ENCODE measurements at regions not wholly inside any gene's neighbourhood (a gene's known extent, or its start where the extent isn't known, plus 50 kb on each side); places are given as distances from the start of the nearest gene placed in this dataset.

GRCh38 chr2:8575834-8576423 is 105.9 kb upstream of the ID2 start:
- CTCF ChIA-PET = interaction anchor here (1.0 to 2.4 kb wide), 3 partner anchors 9 to 22 kb away, joined by 3 to 7 read pairs (median 3); no protein-coding TSS in a partner anchor
- TF ChIP-seq, protein P1, sequence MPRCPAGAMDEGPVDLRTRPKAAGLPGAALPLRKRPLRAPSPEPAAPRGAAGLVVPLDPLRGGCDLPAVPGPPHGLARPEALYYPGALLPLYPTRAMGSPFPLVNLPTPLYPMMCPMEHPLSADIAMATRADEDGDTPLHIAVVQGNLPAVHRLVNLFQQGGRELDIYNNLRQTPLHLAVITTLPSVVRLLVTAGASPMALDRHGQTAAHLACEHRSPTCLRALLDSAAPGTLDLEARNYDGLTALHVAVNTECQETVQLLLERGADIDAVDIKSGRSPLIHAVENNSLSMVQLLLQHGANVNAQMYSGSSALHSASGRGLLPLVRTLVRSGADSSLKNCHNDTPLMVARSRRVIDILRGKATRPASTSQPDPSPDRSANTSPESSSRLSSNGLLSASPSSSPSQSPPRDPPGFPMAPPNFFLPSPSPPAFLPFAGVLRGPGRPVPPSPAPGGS (IDR thresholded peaks at IDR 0.05) = no peak
- TF ChIP-seq HOXB13 (CRISPR knock-in tag; IDR thresholded peaks at IDR 0.05; ENCODE audit: low read depth) = no peak
- no peak for TF ChIP-seq RCOR1 (IDR thresholded peaks at IDR 0.05; ENCODE audit: low read depth, low read length)
- TF ChIP-seq NFE2L2 (conservative IDR thresholded peaks at IDR 0.05; ENCODE audit: low read length) = no peak
- TF ChIP-seq ESRRA (IDR thresholded peaks at IDR 0.05; ENCODE audit: borderline replicate concordance, low read length) = no peak
- FAIRE-seq = no peak

GRCh38 chr2:8576525-8577167 is 105.2 kb upstream of the ID2 start:
- 70% methylated on average over 12 of the region's 12 CpGs for WGBS (ENCODE audit: missing lambda C conversion rate)
- peaks cover 23% of the 10 kb centered on the region for H3K4me1 ChIP-seq
- H3K4me2 ChIP-seq = no peak overlapping the region
- no peak overlapping the region for H3K27ac ChIP-seq
- ChIA-PET POLR2A (interaction anchor here (0.6 kb wide), 1 partner anchor 460 kb away, joined by 4 read pairs; no protein-coding TSS in a partner anchor), CTCF (no interaction called here)
- DNase-seq (ENCODE audit: low read depth in 1 of 2, low spot score in 1 of 2) (no peak), FAIRE-seq (no peak), ATAC-seq (no peak)
- no peak for TF ChIP-seq MAZ (IDR thresholded peaks at IDR 0.05; ENCODE audit: borderline replicate concordance, low read depth, low read length)
- TF ChIP-seq JUNB (IDR thresholded peaks at IDR 0.05) = no peak
- no peak for TF ChIP-seq TP53 (CRISPR knock-in tag; IDR thresholded peaks at IDR 0.05)
- peak; percentile 37 for TF ChIP-seq ZFP36 (IDR thresholded peaks at IDR 0.05; ENCODE audit: borderline replicate concordance, partially characterized antibody)
- TF ChIP-seq, protein P2, sequence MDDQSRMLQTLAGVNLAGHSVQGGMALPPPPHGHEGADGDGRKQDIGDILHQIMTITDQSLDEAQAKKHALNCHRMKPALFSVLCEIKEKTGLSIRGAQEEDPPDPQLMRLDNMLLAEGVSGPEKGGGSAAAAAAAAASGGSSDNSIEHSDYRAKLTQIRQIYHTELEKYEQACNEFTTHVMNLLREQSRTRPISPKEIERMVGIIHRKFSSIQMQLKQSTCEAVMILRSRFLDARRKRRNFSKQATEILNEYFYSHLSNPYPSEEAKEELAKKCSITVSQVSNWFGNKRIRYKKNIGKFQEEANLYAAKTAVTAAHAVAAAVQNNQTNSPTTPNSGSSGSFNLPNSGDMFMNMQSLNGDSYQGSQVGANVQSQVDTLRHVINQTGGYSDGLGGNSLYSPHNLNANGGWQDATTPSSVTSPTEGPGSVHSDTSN (IDR thresholded peaks at IDR 0.05) = no peak
- peak; percentile 24; the same call in 1 of the 2 replicates for TF ChIP-seq KDM1A (IDR thresholded peaks at IDR 0.05; ENCODE audit: low read depth)
- no peak for TF ChIP-seq GATA3 (IDR thresholded peaks at IDR 0.05; ENCODE audit: borderline replicate concordance)
- no peaks in the 10 kb centered on the region for H3K9me3 ChIP-seq
- H3K4me3 ChIP-seq = no peak overlapping the region

More at GRCh38 chr2:8575834-8576423, 105.9 kb upstream of the ID2 start:
- no peak overlapping the region for H3K4me3 ChIP-seq
- H3K27ac ChIP-seq = no peak overlapping the region
- no peak for DNase-seq (ENCODE audit: low read depth in 1 of 2, low spot score in 1 of 2)
- H3K9me3 ChIP-seq = no peaks in the 10 kb centered on the region
- H3K4me1 ChIP-seq = peaks cover 23% of the 10 kb centered on the region
- POLR2A ChIA-PET = no interaction called here
- 83% methylated on average over 14 of the region's 14 CpGs for WGBS (ENCODE audit: missing lambda C conversion rate)
- no peak overlapping the region for H3K4me2 ChIP-seq
- ATAC-seq = no peak

DNA sequence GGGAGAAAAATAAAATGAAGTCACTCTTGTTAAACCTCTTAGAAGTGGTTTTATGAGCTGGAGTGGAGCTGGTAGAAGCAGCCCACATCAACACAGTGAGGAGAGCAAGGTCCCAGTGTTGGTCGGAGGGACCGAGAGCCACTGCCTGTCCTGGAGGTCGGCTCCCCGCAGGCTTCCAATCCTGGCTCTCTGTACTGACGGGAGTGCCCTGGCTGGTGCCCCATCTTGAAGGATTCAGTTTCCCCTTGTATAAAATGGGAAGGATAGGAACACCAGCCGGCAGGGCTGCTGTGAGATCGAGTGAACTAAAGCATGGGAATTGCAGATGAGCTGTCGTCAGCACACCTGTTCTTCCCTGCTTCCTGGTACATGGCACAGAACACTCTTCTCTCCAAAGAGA is 104.3 kb upstream of the ID2 start:
- ATAC-seq (no peak), FAIRE-seq (no peak), DNase-seq (ENCODE audit: low read depth in 1 of 2, low spot score in 1 of 2) (no peak)
- no peak overlapping the region for H3K27ac ChIP-seq
- H3K4me2 ChIP-seq = no peak overlapping the region
- peaks cover 14% of the 10 kb centered on the region for H3K4me1 ChIP-seq
- TF ChIP-seq, protein P2 (IDR thresholded peaks at IDR 0.05) = no peak
- TF ChIP-seq RAD21 (conservative IDR thresholded peaks at IDR 0.05 in 1 of 2, IDR thresholded peaks at IDR 0.05 in 1 of 2) (no peak), ZSCAN20 (CRISPR knock-in tag; IDR thresholded peaks at IDR 0.05) (no peak), ZFP36 (IDR thresholded peaks at IDR 0.05; ENCODE audit: borderline replicate concordance, partially characterized antibody) (no peak), HOXB13 (CRISPR knock-in tag; IDR thresholded peaks at IDR 0.05; ENCODE audit: low read depth) (no peak), KDM1A (IDR thresholded peaks at IDR 0.05; ENCODE audit: low read depth) (no peak), MYC (IDR thresholded peaks at IDR 0.05; ENCODE audit: borderline replicate concordance, low read length) (no peak), NFE2L2 (conservative IDR thresholded peaks at IDR 0.05; ENCODE audit: low read length) (no peak), CBX8 (IDR thresholded peaks at IDR 0.05) (no peak), FOSB (CRISPR knock-in tag; IDR thresholded peaks at IDR 0.05) (no peak)
- TF ChIP-seq, protein P1 (IDR thresholded peaks at IDR 0.05) = no peak
- no peak overlapping the region for H3K4me3 ChIP-seq
- POLR2A ChIA-PET = no interaction called here
- no peaks in the 10 kb centered on the region for H3K9me3 ChIP-seq
- CTCF ChIA-PET = no interaction called here
- 87% methylated on average over 8 of the region's 8 CpGs for WGBS (ENCODE audit: missing lambda C conversion rate)
